HFFc6 (cell line): ENCODE measurements at regions not wholly inside any gene's neighbourhood (a gene's known extent, or its start where the extent isn't known, plus 50 kb on each side); places are given as distances from the start of the nearest gene placed in this dataset.
"Not testable (repeated sequence)": the region's sequence is repeated elsewhere in the genome, so short reads cannot be mapped to it uniquely, and the experiment has no call there.

Experiments
- DNase-seq: peaks from one replicate; pipeline ENCODE4 v3.0.0-alpha.2; 2018
- H3K27ac Mint-ChIP-seq: 2 replicates; pipeline ENCODE4 v1.8.0; 2020; ENCODE audit warnings: mild to moderate bottlenecking, mixed read lengths
- H3K27me3 Mint-ChIP-seq: 2 replicates; pipeline ENCODE4 v1.8.0; 2021; ENCODE audit warnings: mild to moderate bottlenecking, moderate library complexity, mixed read lengths; ENCODE audit not compliant: insufficient read depth
- H3K36me3 Mint-ChIP-seq: 2 replicates; pipeline ENCODE4 v1.8.0; 2021; ENCODE audit warnings: low read depth, mixed read lengths
- H3K4me1 Mint-ChIP-seq: 2 replicates; pipeline ENCODE4 v1.8.0; 2020; ENCODE audit warnings: low read depth, mixed read lengths
- H3K4me3 Mint-ChIP-seq: 2 replicates; pipeline ENCODE4 v1.8.0; 2020; ENCODE audit warnings: mild to moderate bottlenecking, moderate library complexity, mixed read lengths
- H3K9me3 Mint-ChIP-seq: 2 replicates; pipeline ENCODE4 v1.8.0; 2020; ENCODE audit warnings: mild to moderate bottlenecking, mixed read lengths
- TF ChIP-seq, protein P1 (sequence below): fragments of 200-600 bp; sonication (generic); IDR thresholded peaks from 2 replicates; pipeline ENCODE4 v1.5.0; 2021; ENCODE audit warnings: antibody characterized with exemption, mild to moderate bottlenecking

DNA sequence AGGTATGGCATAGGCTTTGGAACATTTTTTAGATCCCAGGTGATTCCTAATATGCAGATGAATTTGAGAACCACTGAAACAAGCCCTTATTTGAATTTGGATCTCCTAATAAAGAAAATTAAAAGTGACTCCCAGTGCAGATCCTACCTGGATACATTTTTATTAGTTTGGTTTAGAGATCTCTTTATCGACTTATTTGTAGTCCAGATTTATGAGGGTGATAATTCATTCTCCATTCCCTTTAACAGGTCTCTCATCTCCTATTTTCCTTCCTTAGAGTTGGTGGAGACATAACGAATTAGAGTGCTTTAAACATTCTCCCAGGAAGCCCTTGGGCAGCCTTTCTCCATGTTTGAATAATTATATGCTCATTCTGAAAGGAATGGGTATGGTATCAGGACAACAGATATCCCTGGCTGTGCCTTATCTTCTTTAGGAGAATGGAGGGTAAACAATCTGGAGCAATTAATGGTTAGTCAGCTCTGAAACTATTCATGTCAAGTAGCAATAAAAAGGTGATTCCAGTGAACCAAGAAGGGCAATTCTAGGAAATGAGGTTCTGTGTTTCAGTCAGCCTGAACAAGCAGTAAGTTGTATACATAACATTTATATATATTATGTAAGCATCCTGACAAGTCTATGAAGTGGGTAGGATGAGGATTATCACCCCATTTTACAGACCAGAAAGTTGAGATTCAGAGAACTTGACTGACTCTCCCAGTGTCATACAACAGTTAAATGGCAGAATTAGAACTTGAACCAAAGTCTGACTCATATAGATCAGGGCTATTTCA is 53.9 kb upstream of the RCE1 start:
- H3K4me3 Mint-ChIP-seq, result no peak overlapping the region; the same call in 1 of the 2 replicates
- DNase-seq, result peak; percentile 77
- no peaks in the 10 kb centered on the region for H3K27me3 Mint-ChIP-seq
- no peaks in the 10 kb centered on the region for H3K9me3 Mint-ChIP-seq
- TF ChIP-seq, protein P1, sequence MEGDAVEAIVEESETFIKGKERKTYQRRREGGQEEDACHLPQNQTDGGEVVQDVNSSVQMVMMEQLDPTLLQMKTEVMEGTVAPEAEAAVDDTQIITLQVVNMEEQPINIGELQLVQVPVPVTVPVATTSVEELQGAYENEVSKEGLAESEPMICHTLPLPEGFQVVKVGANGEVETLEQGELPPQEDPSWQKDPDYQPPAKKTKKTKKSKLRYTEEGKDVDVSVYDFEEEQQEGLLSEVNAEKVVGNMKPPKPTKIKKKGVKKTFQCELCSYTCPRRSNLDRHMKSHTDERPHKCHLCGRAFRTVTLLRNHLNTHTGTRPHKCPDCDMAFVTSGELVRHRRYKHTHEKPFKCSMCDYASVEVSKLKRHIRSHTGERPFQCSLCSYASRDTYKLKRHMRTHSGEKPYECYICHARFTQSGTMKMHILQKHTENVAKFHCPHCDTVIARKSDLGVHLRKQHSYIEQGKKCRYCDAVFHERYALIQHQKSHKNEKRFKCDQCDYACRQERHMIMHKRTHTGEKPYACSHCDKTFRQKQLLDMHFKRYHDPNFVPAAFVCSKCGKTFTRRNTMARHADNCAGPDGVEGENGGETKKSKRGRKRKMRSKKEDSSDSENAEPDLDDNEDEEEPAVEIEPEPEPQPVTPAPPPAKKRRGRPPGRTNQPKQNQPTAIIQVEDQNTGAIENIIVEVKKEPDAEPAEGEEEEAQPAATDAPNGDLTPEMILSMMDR, result no peak
- no peaks in the 10 kb centered on the region for H3K36me3 Mint-ChIP-seq
- H3K4me1 Mint-ChIP-seq, result peaks cover 15% of the 10 kb centered on the region
- peak overlapping the region; percentile 34 for H3K27ac Mint-ChIP-seq

DNA sequence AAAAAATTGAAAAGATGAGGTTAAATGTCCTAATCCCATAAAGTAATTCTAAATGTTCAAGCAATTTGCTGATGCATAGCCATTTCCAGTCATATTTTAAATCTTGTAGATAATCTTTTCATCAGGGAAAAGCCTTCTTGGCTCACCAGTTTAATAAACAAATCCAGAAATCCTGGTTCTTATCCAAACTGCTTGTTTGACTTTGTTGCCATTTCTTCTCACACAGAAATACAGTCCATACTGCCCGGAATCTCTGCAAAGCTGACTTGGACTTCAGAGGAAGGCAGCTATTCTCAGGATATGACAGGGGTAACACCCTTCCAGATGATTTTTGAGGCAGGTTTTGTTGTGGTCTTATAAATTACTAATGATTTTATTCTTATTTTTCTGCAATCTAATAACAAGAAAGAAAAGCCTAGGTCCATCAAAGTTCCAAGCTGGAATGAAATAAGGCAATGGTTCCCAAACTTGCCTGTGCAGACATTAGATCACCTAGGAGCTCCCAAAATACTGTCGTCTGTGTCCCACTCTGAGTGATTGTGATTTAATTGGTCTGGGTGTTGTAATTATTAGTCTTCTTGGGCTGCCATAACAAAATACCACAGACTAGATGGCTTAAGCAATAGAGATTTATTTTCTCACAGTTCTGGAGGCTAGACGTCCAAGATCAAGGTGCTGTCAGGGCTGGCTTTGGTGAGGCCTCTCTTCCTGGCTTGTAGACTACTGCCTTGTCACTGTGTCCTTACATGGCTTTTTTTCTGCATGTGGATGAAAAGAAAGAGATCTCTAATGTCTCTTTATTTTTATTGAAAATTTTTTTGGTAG is 55.1 kb upstream of the RCE1 start:
- H3K36me3 Mint-ChIP-seq, result no peaks in the 10 kb centered on the region
- H3K27ac Mint-ChIP-seq, result no peak overlapping the region
- TF ChIP-seq, protein P1, result no peak
- H3K9me3 Mint-ChIP-seq, result no peaks in the 10 kb centered on the region
- no peaks in the 10 kb centered on the region for H3K27me3 Mint-ChIP-seq
- no peak for DNase-seq
- peaks cover 16% of the 10 kb centered on the region for H3K4me1 Mint-ChIP-seq
- no peak overlapping the region for H3K4me3 Mint-ChIP-seq

DNA sequence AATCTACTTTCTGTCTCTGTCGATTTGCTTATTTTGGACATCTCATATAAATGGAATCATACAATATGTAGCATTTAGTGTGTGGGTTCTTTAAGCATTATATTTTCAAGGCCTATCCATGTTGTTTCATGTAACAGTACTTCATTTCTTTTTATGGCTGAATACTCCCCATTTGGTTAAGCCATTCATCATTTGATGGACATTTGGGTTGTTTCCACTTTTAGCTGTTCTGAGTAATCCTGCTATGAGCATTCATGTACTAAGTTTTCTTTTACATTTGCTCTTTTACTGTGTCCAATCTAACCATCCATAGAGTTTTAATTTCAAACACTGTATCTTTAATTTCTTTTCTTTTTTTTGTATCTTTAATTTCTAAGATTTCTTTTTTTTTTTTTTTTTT is 55.6 kb upstream of the SPTBN2 start:
- TF ChIP-seq, protein P1, result no peak
- H3K4me1 Mint-ChIP-seq, result peaks cover 21% of the 10 kb centered on the region

DNA sequence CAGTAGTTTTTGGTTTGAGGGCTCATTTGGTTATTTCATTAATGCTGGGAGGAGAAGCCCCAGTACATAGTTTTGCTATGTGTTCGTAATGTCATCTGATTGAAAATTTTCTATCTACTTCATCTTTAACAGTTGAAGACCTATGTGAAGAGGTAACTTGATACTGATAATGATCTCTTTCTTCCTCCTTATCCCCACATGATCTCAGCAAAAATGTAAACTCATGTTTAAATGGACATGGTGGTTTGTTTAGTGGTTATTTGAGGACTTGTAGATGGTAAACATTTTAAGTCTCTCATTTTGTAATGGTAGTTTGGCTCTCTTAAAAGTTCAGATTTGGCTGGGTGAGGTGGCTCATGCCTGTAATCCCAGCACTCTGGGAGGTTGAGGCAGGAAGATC is 53.7 kb upstream of the SPTBN2 start:
- H3K27me3 Mint-ChIP-seq, result no peaks in the 10 kb centered on the region
- no peak overlapping the region for H3K27ac Mint-ChIP-seq
- no peaks in the 10 kb centered on the region for H3K36me3 Mint-ChIP-seq
- no peak overlapping the region for H3K4me3 Mint-ChIP-seq
- H3K4me1 Mint-ChIP-seq, result peaks cover 10% of the 10 kb centered on the region; the same call in 1 of the 2 replicates
- DNase-seq, result peak; percentile 0
- TF ChIP-seq, protein P1, result no peak
- no peaks in the 10 kb centered on the region for H3K9me3 Mint-ChIP-seq

More for the DNA sequence above, 55.6 kb upstream of the SPTBN2 start:
- no peak for DNase-seq
- Mint-ChIP-seq H3K9me3 (no peaks in the 10 kb centered on the region), H3K36me3 (no peaks in the 10 kb centered on the region), H3K27ac (no peak overlapping the region), H3K4me3 (no peak overlapping the region), H3K27me3 (no peaks in the 10 kb centered on the region)

DNA sequence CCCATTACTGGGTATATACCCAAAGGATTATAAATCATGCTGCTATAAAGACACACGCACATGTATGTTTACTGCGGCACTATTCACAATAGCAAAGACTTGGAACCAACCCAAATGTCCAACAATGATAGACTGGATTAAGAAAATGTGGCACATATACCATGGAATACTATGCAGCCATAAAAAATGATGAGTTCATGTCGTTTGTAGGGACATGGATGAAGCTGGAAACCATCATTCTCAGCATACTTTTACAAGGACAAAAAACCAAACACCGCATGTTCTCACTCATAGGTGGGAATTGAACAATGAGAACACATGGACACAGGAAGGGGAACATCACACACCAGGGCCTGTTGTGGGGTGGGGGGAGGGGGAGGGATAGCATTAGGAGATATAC is 50.6 kb upstream of the SPTBN2 start:
- H3K4me1 Mint-ChIP-seq, result peaks cover 10% of the 10 kb centered on the region; the same call in 1 of the 2 replicates
- not testable (repeated sequence) for H3K27ac Mint-ChIP-seq, H3K9me3 Mint-ChIP-seq, DNase-seq, H3K4me3 Mint-ChIP-seq, H3K27me3 Mint-ChIP-seq, H3K36me3 Mint-ChIP-seq
